Suprapubic skin (tissue), 4 donors: ENCODE measurements at regions not wholly inside any gene's neighbourhood (a gene's known extent, or its start where the extent isn't known, plus 50 kb on each side); places are given as distances from the start of the nearest gene placed in this dataset.

Experiments used
- DNase-seq, 2 donors: peaks; one replicate each; pipeline ENCODE4 v3.0.0-alpha.2; 2019; ENCODE audit warnings: low spot score in 2 of 2
- H3K27ac ChIP-seq: fragments of 200-600 bp; sonication (generic); one replicate; pipeline ENCODE4 v1.5.1; 2019
- H3K27me3 ChIP-seq: fragments of 200-600 bp; sonication (generic); one replicate; pipeline ENCODE4 v1.5.1; 2019
- H3K36me3 ChIP-seq: fragments of 200-600 bp; sonication (generic); one replicate; pipeline ENCODE4 v1.5.1; 2019
- H3K4me1 ChIP-seq: fragments of 200-600 bp; sonication (generic); one replicate; pipeline ENCODE4 v1.5.1; 2019
- H3K4me3 ChIP-seq: fragments of 200-600 bp; sonication (generic); one replicate; pipeline ENCODE4 v1.5.1; 2019; ENCODE audit warnings: mild to moderate bottlenecking
- H3K9me3 ChIP-seq: fragments of 200-600 bp; sonication (generic); one replicate; pipeline ENCODE4 v1.5.1; 2019
- CTCF ChIP-seq, 2 donors: fragments of 200-600 bp in 1 of 2; fragments of 450-650 bp in 1 of 2; sonication (generic) in 1 of 2; IDR thresholded peaks; one replicate each; pipeline ENCODE4 v1.5.1; 2016 to 2019; ENCODE audit warnings: antibody characterized with exemption in 2 of 2, mild to moderate bottlenecking in 1 of 2, moderate library complexity in 1 of 2
- EP300 ChIP-seq: sonication (generic); formaldehyde crosslinking; IDR thresholded peaks from one replicate; pipeline ENCODE4 v1.6.1; 2017; ENCODE audit warnings: antibody characterized with exemption
- POLR2A ChIP-seq, 2 donors: fragments of 450-650 bp; IDR thresholded peaks; one replicate each; pipeline ENCODE4 v1.6.1; 2017; ENCODE audit warnings: antibody characterized with exemption in 2 of 2, mild to moderate bottlenecking in 2 of 2, moderate library complexity in 2 of 2
- POLR2AphosphoS5 ChIP-seq, 3 donors: sonication (generic); formaldehyde crosslinking; IDR thresholded peaks; one replicate each; pipeline ENCODE4 v1.6.1; 2017; ENCODE audit warnings: antibody characterized with exemption in 3 of 3
- WGBS: methylation state at CpG from one replicate; pipeline ENCODE4 v1.1.5; 2018; 5-methylcytosine and 5-hydroxymethylcytosine counted together

GRCh38 chr2:196404276-196404675 is 232.9 kb upstream of the STK17B start:
- DNase-seq = no peak
- no peaks in the 10 kb centered on the region for H3K9me3 ChIP-seq
- H3K36me3 ChIP-seq = no peaks in the 10 kb centered on the region
- no peak overlapping the region for H3K27ac ChIP-seq
- no peak overlapping the region for H3K4me3 ChIP-seq
- no peaks in the 10 kb centered on the region for H3K27me3 ChIP-seq
- H3K4me1 ChIP-seq = peaks cover 7% of the 10 kb centered on the region
- TF ChIP-seq EP300 = no peak

- Histone ChIP-seq H3K27ac (no peak overlapping the region), H3K9me3 (no peaks in the 10 kb centered on the region), H3K4me1 (no peaks in the 10 kb centered on the region), H3K4me3 (no peak overlapping the region), H3K27me3 (no peaks in the 10 kb centered on the region), H3K36me3 (no peaks in the 10 kb centered on the region)
- 92% methylated on average over 1 of the region's 1 CpG for WGBS
- DNase-seq = no peak
- no peak for TF ChIP-seq POLR2A (IDR thresholded peaks at IDR 0.05)
- no peak for TF ChIP-seq CTCF (IDR thresholded peaks at IDR 0.05)
Measured at GRCh38 chr2:196407675-196408264, 231.7 kb upstream of the CCDC150 start.

GRCh38 chr2:196409376-196409775 is 230.1 kb upstream of the CCDC150 start:
- WGBS = 86% methylated on average over 3 of the region's 3 CpGs
- Histone ChIP-seq H3K36me3 (no peaks in the 10 kb centered on the region), H3K4me3 (no peak overlapping the region), H3K4me1 (no peaks in the 10 kb centered on the region), H3K27ac (no peak overlapping the region), H3K9me3 (no peaks in the 10 kb centered on the region), H3K27me3 (no peaks in the 10 kb centered on the region)
- TF ChIP-seq CTCF (IDR thresholded peaks at IDR 0.05) = no peak
- TF ChIP-seq POLR2AphosphoS5 (IDR thresholded peaks at IDR 0.05) = no peak
- TF ChIP-seq POLR2A (IDR thresholded peaks at IDR 0.05) = no peak
- no peak for TF ChIP-seq EP300
- DNase-seq = no peak

GRCh38 chr2:196410008-196410407 is 229.5 kb upstream of the CCDC150 start:
- no peaks in the 10 kb centered on the region for H3K4me1 ChIP-seq
- TF ChIP-seq POLR2AphosphoS5 (IDR thresholded peaks at IDR 0.05) = no peak
- TF ChIP-seq EP300 = no peak
- no peak for TF ChIP-seq CTCF (IDR thresholded peaks at IDR 0.05)
- no peak for TF ChIP-seq POLR2A (IDR thresholded peaks at IDR 0.05)
- H3K4me3 ChIP-seq = no peak overlapping the region
- H3K27me3 ChIP-seq = no peaks in the 10 kb centered on the region
- 72% methylated on average over 1 of the region's 1 CpG for WGBS
- H3K9me3 ChIP-seq = no peaks in the 10 kb centered on the region
- DNase-seq = no peak
- H3K36me3 ChIP-seq = no peaks in the 10 kb centered on the region
- H3K27ac ChIP-seq = no peak overlapping the region

GRCh38 chr2:196413821-196414274 is 225.7 kb upstream of the CCDC150 start:
- no peak for DNase-seq
- H3K27ac ChIP-seq = no peak overlapping the region
- H3K27me3 ChIP-seq = no peaks in the 10 kb centered on the region
- 62% methylated on average over 6 of the region's 6 CpGs for WGBS
- no peaks in the 10 kb centered on the region for H3K36me3 ChIP-seq
- H3K4me3 ChIP-seq = no peak overlapping the region
- H3K9me3 ChIP-seq = no peaks in the 10 kb centered on the region
- H3K4me1 ChIP-seq = no peaks in the 10 kb centered on the region
- TF ChIP-seq POLR2AphosphoS5 (IDR thresholded peaks at IDR 0.05) = no peak
- no peak for TF ChIP-seq EP300
- TF ChIP-seq CTCF (IDR thresholded peaks at IDR 0.05) = no peak

- Histone ChIP-seq H3K4me3 (no peak overlapping the region), H3K9me3 (no peaks in the 10 kb centered on the region), H3K4me1 (no peaks in the 10 kb centered on the region), H3K27ac (no peak overlapping the region), H3K36me3 (no peaks in the 10 kb centered on the region), H3K27me3 (no peaks in the 10 kb centered on the region)
- no peak for TF ChIP-seq CTCF (IDR thresholded peaks at IDR 0.05)
- TF ChIP-seq POLR2A (IDR thresholded peaks at IDR 0.05) = no peak
- no peak for TF ChIP-seq POLR2AphosphoS5 (IDR thresholded peaks at IDR 0.05)
- no peak for TF ChIP-seq EP300
- no peak for DNase-seq
- WGBS = 81% methylated on average over 5 of the region's 5 CpGs
Measured at GRCh38 chr2:196415384-196415783, 224.1 kb upstream of the CCDC150 start.
